MM.1S (cell line): ENCODE measurements at regions not wholly inside any gene's neighbourhood (a gene's known extent, or its start where the extent isn't known, plus 50 kb on each side); places are given as distances from the start of the nearest gene placed in this dataset.

Source experiments
- DNase-seq: peaks from one replicate; pipeline ENCODE4 v3.0.0-alpha.2; 2015
- H2AFZ ChIP-seq: fragments of 300-600 bp; sonication (generic); 2 replicates; pipeline ENCODE4 v1.6.0; 2016; ENCODE audit warnings: antibody characterized with exemption, low read length
- H3F3A ChIP-seq: fragments of 300-600 bp; sonication (generic); 2 replicates; pipeline ENCODE4 v1.6.1; 2016; ENCODE audit warnings: mild to moderate bottlenecking, antibody characterized with exemption, low read length, moderate library complexity, mixed read lengths; ENCODE audit not compliant: insufficient read depth
- H3K27ac ChIP-seq: fragments of 300-600 bp; sonication (generic); 2 replicates; pipeline ENCODE4 v1.5.1; 2016; ENCODE audit warnings: mild to moderate bottlenecking, low read length
- H3K27me3 ChIP-seq: fragments of 300-600 bp; sonication (generic); replicated peaks from 2 replicates; pipeline ENCODE4 v1.6.0; 2016; ENCODE audit warnings: low read length; ENCODE audit not compliant: insufficient read depth
- H3K36me3 ChIP-seq: fragments of 300-600 bp; sonication (generic); replicated peaks from 2 replicates; pipeline ENCODE4 v1.6.1; 2016; ENCODE audit warnings: mild to moderate bottlenecking, low read length, mixed read lengths; ENCODE audit not compliant: insufficient read depth
- H3K4me1 ChIP-seq: fragments of 300-600 bp; sonication (generic); 2 replicates; pipeline ENCODE4 v1.6.1; 2016; ENCODE audit warnings: low read length, mixed read lengths
- H3K4me2 ChIP-seq: fragments of 300-600 bp; sonication (generic); 2 replicates; pipeline ENCODE4 v1.6.0; 2016; ENCODE audit warnings: low read depth, low read length
- H3K4me3 ChIP-seq: fragments of 300-600 bp; sonication (generic); 2 replicates; pipeline ENCODE4 v1.5.1; 2016; ENCODE audit warnings: low read length, mixed read lengths
- H3K79me2 ChIP-seq: fragments of 300-600 bp; sonication (generic); 2 replicates; pipeline ENCODE4 v1.6.1; 2016; ENCODE audit warnings: mixed run types, low read length, mixed read lengths
- H3K9ac ChIP-seq: fragments of 300-600 bp; sonication (generic); 2 replicates; pipeline ENCODE4 v1.6.1; 2016; ENCODE audit warnings: low read length, mixed read lengths
- H3K9me2 ChIP-seq: fragments of 300-600 bp; sonication (generic); replicated peaks from 2 replicates; pipeline ENCODE4 v1.6.1; 2016; ENCODE audit warnings: mild to moderate bottlenecking, low read length, mixed read lengths; ENCODE audit not compliant: insufficient read depth
- H3K9me3 ChIP-seq: fragments of 300-600 bp; sonication (generic); replicated peaks from 2 replicates; pipeline ENCODE4 v1.6.1; 2016; ENCODE audit warnings: mild to moderate bottlenecking, low read length, mixed read lengths; ENCODE audit not compliant: insufficient read depth
- H4K20me1 ChIP-seq: fragments of 300-600 bp; sonication (generic); 2 replicates; pipeline ENCODE4 v1.6.1; 2016; ENCODE audit warnings: mild to moderate bottlenecking, low read length, moderate library complexity, mixed read lengths; ENCODE audit not compliant: insufficient read depth
- EZH2 ChIP-seq: fragments of 300-600 bp; sonication (generic); optimal IDR thresholded peaks from 2 replicates; pipeline ENCODE3; 2017; ENCODE audit warnings: low read depth, mild to moderate bottlenecking, antibody characterized with exemption, low read length, mixed read lengths
- EZH2phosphoT487 ChIP-seq: fragments of 300-600 bp; sonication (generic); IDR thresholded peaks from 2 replicates; pipeline ENCODE4 v1.6.1; 2018; ENCODE audit warnings: antibody characterized with exemption, low read length
- TF ChIP-seq, protein P1 (sequence below): fragments of 300-600 bp; sonication (generic); IDR thresholded peaks from 2 replicates; pipeline ENCODE4 v1.5.1; 2016; ENCODE audit warnings: antibody characterized with exemption, low read length, mixed read lengths

DNA sequence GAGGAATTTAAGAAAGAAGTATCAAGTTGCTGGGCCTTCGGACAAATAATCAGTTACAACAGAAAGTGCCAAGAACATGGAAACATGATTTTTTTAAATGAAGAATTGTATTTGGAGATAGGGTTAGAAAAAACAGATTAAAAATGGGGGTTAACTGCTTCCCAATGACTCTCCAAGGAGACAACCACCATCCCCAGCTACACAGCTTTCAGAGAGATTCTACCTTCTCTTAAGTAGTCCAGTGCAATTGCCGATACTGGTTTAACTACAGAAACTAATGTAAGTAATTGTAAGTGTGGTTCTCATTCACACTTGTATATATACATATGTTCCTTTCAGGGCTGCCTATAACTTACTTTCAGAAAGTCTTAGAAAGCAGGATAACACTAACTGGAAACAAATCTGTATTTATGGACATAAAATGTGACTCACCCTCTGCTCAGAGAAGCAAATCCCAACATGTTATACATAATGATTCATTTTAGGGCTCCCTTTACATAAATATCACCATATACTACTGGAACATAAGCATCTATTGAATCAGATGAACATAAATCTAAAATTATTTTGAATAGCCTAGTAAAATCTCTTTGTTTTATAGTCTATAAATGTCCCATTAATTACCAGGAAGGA, 248.9 kb upstream of the UGT8 start:
- Histone ChIP-seq H4K20me1 (no peaks in the 10 kb centered on the region), H3K79me2 (no peaks in the 10 kb centered on the region), H3F3A (no peaks in the 10 kb centered on the region), H3K27ac (no peak overlapping the region), H3K4me3 (no peak overlapping the region), H3K9me3 (no peaks in the 10 kb centered on the region), H3K4me1 (no peaks in the 10 kb centered on the region), H3K27me3 (no peaks in the 10 kb centered on the region), H3K9me2 (no peaks in the 10 kb centered on the region), H3K36me3 (no peaks in the 10 kb centered on the region), H3K9ac (no peak overlapping the region), H3K4me2 (no peak overlapping the region), H2AFZ (no peak overlapping the region)
- DNase-seq, result no peak
- TF ChIP-seq EZH2phosphoT487 (no peak), EZH2 (no peak)
- TF ChIP-seq, protein P1, sequence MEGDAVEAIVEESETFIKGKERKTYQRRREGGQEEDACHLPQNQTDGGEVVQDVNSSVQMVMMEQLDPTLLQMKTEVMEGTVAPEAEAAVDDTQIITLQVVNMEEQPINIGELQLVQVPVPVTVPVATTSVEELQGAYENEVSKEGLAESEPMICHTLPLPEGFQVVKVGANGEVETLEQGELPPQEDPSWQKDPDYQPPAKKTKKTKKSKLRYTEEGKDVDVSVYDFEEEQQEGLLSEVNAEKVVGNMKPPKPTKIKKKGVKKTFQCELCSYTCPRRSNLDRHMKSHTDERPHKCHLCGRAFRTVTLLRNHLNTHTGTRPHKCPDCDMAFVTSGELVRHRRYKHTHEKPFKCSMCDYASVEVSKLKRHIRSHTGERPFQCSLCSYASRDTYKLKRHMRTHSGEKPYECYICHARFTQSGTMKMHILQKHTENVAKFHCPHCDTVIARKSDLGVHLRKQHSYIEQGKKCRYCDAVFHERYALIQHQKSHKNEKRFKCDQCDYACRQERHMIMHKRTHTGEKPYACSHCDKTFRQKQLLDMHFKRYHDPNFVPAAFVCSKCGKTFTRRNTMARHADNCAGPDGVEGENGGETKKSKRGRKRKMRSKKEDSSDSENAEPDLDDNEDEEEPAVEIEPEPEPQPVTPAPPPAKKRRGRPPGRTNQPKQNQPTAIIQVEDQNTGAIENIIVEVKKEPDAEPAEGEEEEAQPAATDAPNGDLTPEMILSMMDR, result no peak

DNA sequence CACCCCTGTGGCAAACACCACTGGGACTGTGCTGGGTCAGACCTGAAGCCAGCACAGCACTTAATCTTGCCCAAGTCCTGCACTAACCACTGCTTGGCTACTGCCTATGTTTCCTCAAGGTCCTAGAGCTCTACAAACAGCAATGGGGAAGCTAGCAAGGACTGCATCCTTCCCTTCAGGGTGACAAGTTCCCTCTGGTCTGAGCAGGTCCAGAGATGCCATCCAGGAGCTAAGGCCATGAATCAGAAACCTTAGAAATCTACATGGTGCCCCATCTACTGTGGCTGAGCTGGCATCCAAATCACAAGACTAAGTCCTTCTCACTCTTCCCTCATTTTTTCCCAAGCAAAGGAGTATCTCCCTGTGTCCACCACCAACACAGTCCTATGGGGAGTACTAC, 239.7 kb upstream of the UGT8 start:
- Histone ChIP-seq H3K9ac (no peak overlapping the region), H3K79me2 (no peaks in the 10 kb centered on the region), H3K4me2 (no peak overlapping the region), H3F3A (no peaks in the 10 kb centered on the region), H4K20me1 (no peaks in the 10 kb centered on the region), H3K27me3 (no peaks in the 10 kb centered on the region), H3K9me3 (no peaks in the 10 kb centered on the region), H3K4me1 (no peaks in the 10 kb centered on the region), H2AFZ (no peak overlapping the region), H3K4me3 (no peak overlapping the region), H3K36me3 (no peaks in the 10 kb centered on the region), H3K9me2 (no peaks in the 10 kb centered on the region), H3K27ac (no peak overlapping the region)
- TF ChIP-seq EZH2 (no peak), EZH2phosphoT487 (no peak)
- TF ChIP-seq, protein P1, result no peak
- no peak for DNase-seq

DNA sequence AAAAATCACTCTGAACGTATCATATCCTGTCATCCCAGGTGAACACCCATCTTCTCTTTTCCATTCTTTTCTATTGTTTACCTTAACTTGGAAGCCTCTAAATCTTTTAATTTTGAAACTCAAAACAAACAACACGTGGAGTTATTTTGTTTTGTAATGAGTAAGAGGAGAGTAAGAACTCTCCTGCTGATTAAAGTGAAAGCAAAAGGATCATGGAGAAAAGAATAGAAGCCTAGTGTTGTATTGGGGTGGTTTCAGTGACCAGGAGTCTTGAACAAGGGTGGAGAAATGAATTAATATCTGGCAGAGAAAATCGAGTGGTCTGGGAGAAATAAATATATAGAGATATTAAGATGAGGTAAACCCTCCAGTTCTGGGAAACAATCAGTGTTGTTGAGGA, 237.4 kb upstream of the UGT8 start:
- Histone ChIP-seq H3K4me2 (peak overlapping the region; percentile 41; the same call in 1 of the 2 replicates), H3K79me2 (no peaks in the 10 kb centered on the region)

More for the DNA sequence above, 237.4 kb upstream of the UGT8 start:
- Histone ChIP-seq H3K9ac (no peak overlapping the region), H3K27me3 (no peaks in the 10 kb centered on the region), H3K4me3 (no peak overlapping the region; the same call in 1 of the 2 replicates), H3K4me1 (no peaks in the 10 kb centered on the region), H3F3A (no peaks in the 10 kb centered on the region), H3K27ac (no peak overlapping the region), H3K36me3 (no peaks in the 10 kb centered on the region), H3K9me3 (no peaks in the 10 kb centered on the region), H3K9me2 (no peaks in the 10 kb centered on the region), H2AFZ (peak overlapping the region; percentile 52; the same call in 1 of the 2 replicates), H4K20me1 (no peaks in the 10 kb centered on the region)
- no peak for DNase-seq
- TF ChIP-seq EZH2phosphoT487 (no peak), EZH2 (no peak)
- TF ChIP-seq, protein P1, result no peak
